T-helper 1 cell treated with Interleukin-12 subunit alpha and Interleukin-12 subunit beta and Interleukin-4 antibody, amounts not matched to agents 30 μg/mL and 1 μg/mL, for 36 hours (primary cell): ENCODE measurements at regions not wholly inside any gene's neighbourhood (a gene's known extent, or its start where the extent isn't known, plus 50 kb on each side); places are given as distances from the start of the nearest gene placed in this dataset.

Source experiments
- H3K27ac Mint-ChIP-seq: one replicate; pipeline ENCODE4 v1.8.0; 2021; ENCODE audit warnings: mild to moderate bottlenecking, mixed read lengths
- H3K27me3 Mint-ChIP-seq: one replicate; pipeline ENCODE4 v1.8.0; 2021; ENCODE audit warnings: low read depth, mixed read lengths
- H3K36me3 Mint-ChIP-seq: one replicate; pipeline ENCODE4 v1.8.0; 2021; ENCODE audit warnings: low read depth, mixed read lengths
- H3K4me1 Mint-ChIP-seq: one replicate; pipeline ENCODE4 v1.8.0; 2021; ENCODE audit warnings: low read depth, mixed read lengths
- H3K4me3 Mint-ChIP-seq: one replicate; pipeline ENCODE4 v1.8.0; 2021; ENCODE audit warnings: mild to moderate bottlenecking, moderate library complexity, mixed read lengths
- H3K9me3 Mint-ChIP-seq: one replicate; pipeline ENCODE4 v1.8.0; 2021; ENCODE audit warnings: mixed read lengths

GRCh38 chr18:8963876-8964275, 138.6 kb upstream of the NDUFV2 start:
- Mint-ChIP-seq H3K27me3 (no peaks in the 10 kb centered on the region), H3K4me3 (no peak overlapping the region), H3K9me3 (no peaks in the 10 kb centered on the region), H3K4me1 (no peaks in the 10 kb centered on the region), H3K36me3 (no peaks in the 10 kb centered on the region), H3K27ac (no peak overlapping the region)

- Mint-ChIP-seq H3K27ac (no peak overlapping the region), H3K4me3 (no peak overlapping the region), H3K9me3 (no peaks in the 10 kb centered on the region), H3K36me3 (no peaks in the 10 kb centered on the region), H3K4me1 (no peaks in the 10 kb centered on the region), H3K27me3 (no peaks in the 10 kb centered on the region)
Observed at GRCh38 chr18:8965398-8965797, 137.1 kb upstream of the NDUFV2 start.

GRCh38 chr18:8966821-8967220, 135.7 kb upstream of the NDUFV2 start:
- no peak overlapping the region for H3K27ac Mint-ChIP-seq

GRCh38 chr18:8967573-8967972, 134.9 kb upstream of the NDUFV2 start:
- H3K9me3 Mint-ChIP-seq: no peaks in the 10 kb centered on the region
- no peaks in the 10 kb centered on the region for H3K36me3 Mint-ChIP-seq
- no peaks in the 10 kb centered on the region for H3K27me3 Mint-ChIP-seq
- H3K4me3 Mint-ChIP-seq: no peak overlapping the region
- H3K27ac Mint-ChIP-seq: no peak overlapping the region
- no peaks in the 10 kb centered on the region for H3K4me1 Mint-ChIP-seq

More at GRCh38 chr18:8966821-8967220, 135.7 kb upstream of the NDUFV2 start:
- Mint-ChIP-seq H3K4me1 (no peaks in the 10 kb centered on the region), H3K4me3 (no peak overlapping the region), H3K36me3 (no peaks in the 10 kb centered on the region), H3K9me3 (no peaks in the 10 kb centered on the region), H3K27me3 (no peaks in the 10 kb centered on the region)

GRCh38 chr18:8969639-8970390, 132.7 kb upstream of the NDUFV2 start:
- no peaks in the 10 kb centered on the region for H3K36me3 Mint-ChIP-seq
- no peaks in the 10 kb centered on the region for H3K9me3 Mint-ChIP-seq
- H3K27me3 Mint-ChIP-seq: peaks cover 10% of the 10 kb centered on the region

GRCh38 chr18:8970843-8971242, 131.7 kb upstream of the NDUFV2 start:
- Mint-ChIP-seq H3K27me3 (peaks cover 10% of the 10 kb centered on the region), H3K27ac (no peak overlapping the region), H3K9me3 (no peaks in the 10 kb centered on the region), H3K4me1 (no peaks in the 10 kb centered on the region), H3K36me3 (no peaks in the 10 kb centered on the region), H3K4me3 (no peak overlapping the region)

More at GRCh38 chr18:8969639-8970390, 132.7 kb upstream of the NDUFV2 start:
- H3K4me1 Mint-ChIP-seq: no peaks in the 10 kb centered on the region
- no peak overlapping the region for H3K27ac Mint-ChIP-seq
- H3K4me3 Mint-ChIP-seq: no peak overlapping the region

- Mint-ChIP-seq H3K27ac (no peak overlapping the region), H3K27me3 (peaks cover 10% of the 10 kb centered on the region), H3K9me3 (no peaks in the 10 kb centered on the region), H3K4me1 (no peaks in the 10 kb centered on the region), H3K4me3 (no peak overlapping the region), H3K36me3 (no peaks in the 10 kb centered on the region)
Observed at GRCh38 chr18:8972116-8972515, 130.4 kb upstream of the NDUFV2 start.

- H3K27me3 Mint-ChIP-seq: peaks cover 10% of the 10 kb centered on the region
- no peak overlapping the region for H3K27ac Mint-ChIP-seq
- H3K9me3 Mint-ChIP-seq: no peaks in the 10 kb centered on the region
- no peaks in the 10 kb centered on the region for H3K4me1 Mint-ChIP-seq
- H3K4me3 Mint-ChIP-seq: no peak overlapping the region
- no peaks in the 10 kb centered on the region for H3K36me3 Mint-ChIP-seq
Observed at GRCh38 chr18:8974279-8974678, 128.2 kb upstream of the NDUFV2 start.

- peaks cover 10% of the 10 kb centered on the region for H3K27me3 Mint-ChIP-seq
- no peaks in the 10 kb centered on the region for H3K9me3 Mint-ChIP-seq
- H3K4me3 Mint-ChIP-seq: no peak overlapping the region
- no peaks in the 10 kb centered on the region for H3K36me3 Mint-ChIP-seq
- no peak overlapping the region for H3K27ac Mint-ChIP-seq
- H3K4me1 Mint-ChIP-seq: no peaks in the 10 kb centered on the region
Observed at GRCh38 chr18:8974696-8975095, 127.8 kb upstream of the NDUFV2 start.

- Mint-ChIP-seq H3K4me1 (no peaks in the 10 kb centered on the region), H3K9me3 (no peaks in the 10 kb centered on the region), H3K27me3 (peaks cover 10% of the 10 kb centered on the region)
Observed at GRCh38 chr18:8975624-8976023, 126.9 kb upstream of the NDUFV2 start.

GRCh38 chr18:8976606-8977005, 125.9 kb upstream of the NDUFV2 start:
- Mint-ChIP-seq H3K27me3 (peaks cover 10% of the 10 kb centered on the region), H3K4me3 (no peak overlapping the region), H3K27ac (no peak overlapping the region), H3K4me1 (no peaks in the 10 kb centered on the region), H3K9me3 (no peaks in the 10 kb centered on the region), H3K36me3 (no peaks in the 10 kb centered on the region)

More at GRCh38 chr18:8975624-8976023, 126.9 kb upstream of the NDUFV2 start:
- H3K4me3 Mint-ChIP-seq: no peak overlapping the region
- H3K36me3 Mint-ChIP-seq: no peaks in the 10 kb centered on the region
- H3K27ac Mint-ChIP-seq: no peak overlapping the region

GRCh38 chr18:8977166-8977565, 125.3 kb upstream of the NDUFV2 start:
- H3K4me3 Mint-ChIP-seq: no peak overlapping the region
- peaks cover 10% of the 10 kb centered on the region for H3K27me3 Mint-ChIP-seq
- H3K36me3 Mint-ChIP-seq: no peaks in the 10 kb centered on the region
- H3K27ac Mint-ChIP-seq: no peak overlapping the region
- no peaks in the 10 kb centered on the region for H3K9me3 Mint-ChIP-seq
- no peaks in the 10 kb centered on the region for H3K4me1 Mint-ChIP-seq

- H3K9me3 Mint-ChIP-seq: no peaks in the 10 kb centered on the region
- H3K27me3 Mint-ChIP-seq: peaks cover 10% of the 10 kb centered on the region
- no peak overlapping the region for H3K27ac Mint-ChIP-seq
- no peak overlapping the region for H3K4me3 Mint-ChIP-seq
- no peaks in the 10 kb centered on the region for H3K36me3 Mint-ChIP-seq
- no peaks in the 10 kb centered on the region for H3K4me1 Mint-ChIP-seq
Observed at GRCh38 chr18:8977701-8978100, 124.8 kb upstream of the NDUFV2 start.

GRCh38 chr18:8978394-8978793, 124.1 kb upstream of the NDUFV2 start:
- Mint-ChIP-seq H3K4me1 (no peaks in the 10 kb centered on the region), H3K36me3 (no peaks in the 10 kb centered on the region), H3K9me3 (no peaks in the 10 kb centered on the region), H3K4me3 (no peak overlapping the region), H3K27me3 (peaks cover 6% of the 10 kb centered on the region), H3K27ac (no peak overlapping the region)

- Mint-ChIP-seq H3K4me3 (no peak overlapping the region), H3K27me3 (no peaks in the 10 kb centered on the region), H3K27ac (no peak overlapping the region), H3K36me3 (no peaks in the 10 kb centered on the region), H3K9me3 (no peaks in the 10 kb centered on the region), H3K4me1 (no peaks in the 10 kb centered on the region)
Observed at GRCh38 chr18:8979258-8979988, 123.1 kb upstream of the NDUFV2 start.
